GM12875 (cell line): ENCODE measurements at regions not wholly inside any gene's neighbourhood (a gene's known extent, or its start where the extent isn't known, plus 50 kb on each side); places are given as distances from the start of the nearest gene placed in this dataset.

Source experiments
- H3K4me3 ChIP-seq: one replicate; pipeline ENCODE4 v1.5.1; 2011; ENCODE audit warnings: low read depth, low read length, control low read depth
- TF ChIP-seq, protein P1 (sequence below): IDR thresholded peaks from 2 replicates; pipeline ENCODE4 v1.5.1; 2011; ENCODE audit warnings: low read depth, mild to moderate bottlenecking, control low read depth, inconsistent platforms, low read length, moderate library complexity, borderline replicate concordance; ENCODE audit not compliant: insufficient read depth

DNA sequence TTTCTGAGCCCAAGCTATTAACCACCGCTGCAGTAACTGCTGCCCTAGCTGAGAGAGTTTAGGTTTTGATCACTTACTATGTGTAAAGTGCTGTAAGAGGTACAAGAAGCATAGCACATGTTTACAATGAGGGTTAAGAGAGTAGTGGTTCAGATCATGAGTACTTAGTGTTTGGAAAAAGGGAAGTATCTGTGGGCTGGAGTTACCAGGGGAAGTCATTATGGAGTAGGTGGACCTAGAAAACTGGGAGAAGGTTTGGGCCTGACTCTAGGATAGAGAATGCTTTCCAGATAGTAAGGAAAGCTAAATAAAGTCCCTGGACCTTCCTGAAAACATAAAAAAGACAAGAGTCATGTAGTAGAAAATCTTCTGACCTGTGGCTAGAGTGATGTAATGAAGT, 149.6 kb upstream of the PLXNA2 start:
- TF ChIP-seq, protein P1, sequence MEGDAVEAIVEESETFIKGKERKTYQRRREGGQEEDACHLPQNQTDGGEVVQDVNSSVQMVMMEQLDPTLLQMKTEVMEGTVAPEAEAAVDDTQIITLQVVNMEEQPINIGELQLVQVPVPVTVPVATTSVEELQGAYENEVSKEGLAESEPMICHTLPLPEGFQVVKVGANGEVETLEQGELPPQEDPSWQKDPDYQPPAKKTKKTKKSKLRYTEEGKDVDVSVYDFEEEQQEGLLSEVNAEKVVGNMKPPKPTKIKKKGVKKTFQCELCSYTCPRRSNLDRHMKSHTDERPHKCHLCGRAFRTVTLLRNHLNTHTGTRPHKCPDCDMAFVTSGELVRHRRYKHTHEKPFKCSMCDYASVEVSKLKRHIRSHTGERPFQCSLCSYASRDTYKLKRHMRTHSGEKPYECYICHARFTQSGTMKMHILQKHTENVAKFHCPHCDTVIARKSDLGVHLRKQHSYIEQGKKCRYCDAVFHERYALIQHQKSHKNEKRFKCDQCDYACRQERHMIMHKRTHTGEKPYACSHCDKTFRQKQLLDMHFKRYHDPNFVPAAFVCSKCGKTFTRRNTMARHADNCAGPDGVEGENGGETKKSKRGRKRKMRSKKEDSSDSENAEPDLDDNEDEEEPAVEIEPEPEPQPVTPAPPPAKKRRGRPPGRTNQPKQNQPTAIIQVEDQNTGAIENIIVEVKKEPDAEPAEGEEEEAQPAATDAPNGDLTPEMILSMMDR: no peak
- H3K4me3 ChIP-seq: no peak overlapping the region

DNA sequence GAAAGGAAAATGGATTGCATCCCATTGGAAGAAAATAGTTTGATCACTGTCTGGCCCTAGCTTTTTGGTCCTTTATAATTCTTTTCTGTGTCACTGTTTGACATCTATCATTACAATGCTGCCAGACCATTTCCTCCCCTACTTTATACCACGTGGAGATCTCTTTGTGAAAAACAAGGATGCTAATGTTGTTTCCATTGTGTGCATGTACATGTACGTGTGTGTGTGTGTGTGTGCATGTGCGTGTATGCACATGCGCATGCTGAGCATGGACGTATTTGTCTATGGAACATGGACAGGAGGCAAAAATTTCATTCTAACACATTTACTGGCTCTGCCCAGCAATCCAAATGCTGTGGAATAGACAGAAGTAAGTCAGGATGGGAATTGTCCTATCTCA, 153.1 kb upstream of the PLXNA2 start:
- TF ChIP-seq, protein P1: no peak
- no peak overlapping the region for H3K4me3 ChIP-seq

DNA sequence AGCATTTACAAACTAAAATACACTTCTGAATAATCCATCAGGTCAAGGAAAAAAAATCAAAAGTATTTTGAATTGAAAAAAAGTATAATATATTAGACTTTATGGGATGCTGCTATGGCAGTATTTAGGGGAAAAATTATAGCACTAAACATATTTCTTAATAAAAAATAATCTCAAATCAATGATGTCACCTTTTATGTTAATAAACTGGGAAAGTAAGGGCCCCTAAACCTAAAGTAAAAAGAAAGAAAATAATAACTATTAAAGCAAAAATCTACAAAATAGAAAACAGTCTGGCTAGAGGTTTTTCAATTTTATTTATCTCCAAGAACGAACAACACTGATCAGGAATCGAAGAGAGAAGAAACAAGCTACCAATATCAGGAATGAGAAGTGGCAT, 160.8 kb upstream of the PLXNA2 start:
- TF ChIP-seq, protein P1: no peak
- H3K4me3 ChIP-seq: no peak overlapping the region

DNA sequence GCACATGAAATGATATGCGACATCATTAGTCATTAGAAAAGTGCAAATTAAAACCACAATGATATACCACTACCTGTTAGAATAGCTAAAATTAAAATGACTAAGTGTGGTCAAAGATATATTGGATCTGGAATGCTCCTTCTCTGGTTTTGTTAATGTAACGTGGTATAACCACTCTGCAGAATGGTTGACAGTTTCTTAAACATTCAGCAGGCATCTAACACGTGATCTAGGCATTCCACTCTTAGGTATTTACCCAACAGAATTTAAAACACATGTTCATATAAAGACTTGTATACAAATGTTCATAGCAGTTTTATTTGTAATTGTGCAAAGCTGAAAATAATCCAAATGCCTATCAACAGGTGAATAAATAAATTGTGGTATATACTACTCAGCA, 165.0 kb upstream of the PLXNA2 start:
- H3K4me3 ChIP-seq: no peak overlapping the region
- TF ChIP-seq, protein P1: no peak

DNA sequence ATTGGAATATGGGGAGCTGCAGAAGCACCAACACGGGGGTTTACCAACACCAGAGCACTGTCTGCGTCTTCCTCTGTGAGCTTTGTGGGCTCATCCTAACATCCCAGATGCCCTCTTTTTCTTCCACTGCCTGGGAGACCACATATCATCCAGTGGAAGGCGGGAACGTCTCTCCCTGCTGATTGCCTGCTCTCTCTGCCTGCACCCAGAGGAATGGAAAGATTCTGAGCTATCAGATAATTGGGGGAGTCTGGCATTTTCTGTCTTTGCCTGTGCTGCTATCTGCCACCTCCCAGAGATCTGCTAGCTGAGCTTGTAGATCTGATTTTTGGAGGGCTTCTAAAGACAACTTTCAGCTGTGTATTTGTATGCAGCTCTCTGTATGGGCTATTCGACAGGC, 166.2 kb upstream of the PLXNA2 start:
- H3K4me3 ChIP-seq: no peak overlapping the region
- TF ChIP-seq, protein P1: no peak

DNA sequence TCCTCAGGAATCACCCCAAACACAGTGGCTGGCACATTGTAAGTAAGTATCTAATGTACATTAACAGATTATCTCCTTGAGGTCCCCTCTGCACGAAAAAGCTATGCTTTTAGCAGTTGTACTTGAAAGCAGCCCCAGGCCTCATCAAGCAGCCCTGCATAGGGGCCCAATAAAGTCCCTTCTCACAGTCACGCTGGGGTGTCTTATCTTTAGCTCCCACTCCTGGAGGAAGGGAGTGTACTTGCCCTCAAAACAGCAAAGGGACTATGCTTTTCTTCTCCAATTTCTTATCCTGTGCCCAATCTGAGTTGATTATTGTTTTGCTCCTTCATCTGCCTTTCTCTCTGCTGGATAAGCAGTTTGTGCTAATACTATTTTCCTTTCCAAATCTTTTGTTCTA, 168.8 kb upstream of the PLXNA2 start:
- no peak overlapping the region for H3K4me3 ChIP-seq

DNA sequence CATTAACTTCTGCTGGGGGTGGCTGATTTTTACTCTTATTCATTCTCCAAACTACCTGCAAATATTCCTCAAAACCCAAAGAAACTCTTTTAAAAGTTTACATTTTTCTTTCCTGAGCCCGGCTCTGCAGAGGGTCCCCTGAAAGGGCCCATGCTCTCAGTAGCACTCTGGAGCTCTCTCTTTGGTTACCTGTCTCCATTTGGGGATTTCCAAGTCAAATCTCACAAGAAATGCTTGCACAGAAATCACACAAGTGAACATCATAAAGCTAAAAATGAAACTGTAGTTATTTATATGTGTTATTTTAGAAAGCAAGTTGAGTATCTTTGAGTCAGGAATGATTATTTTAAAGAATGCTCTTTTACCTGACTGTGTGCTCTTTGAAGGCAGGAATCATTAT, 174.5 kb upstream of the PLXNA2 start:
- TF ChIP-seq, protein P1: no peak

More for the DNA sequence above, 168.8 kb upstream of the PLXNA2 start:
- TF ChIP-seq, protein P1: no peak

More for the DNA sequence above, 174.5 kb upstream of the PLXNA2 start:
- H3K4me3 ChIP-seq: no peak overlapping the region
